WERI-Rb-1 (cell line): ENCODE measurements at regions not wholly inside any gene's neighbourhood (a gene's known extent, or its start where the extent isn't known, plus 50 kb on each side); places are given as distances from the start of the nearest gene placed in this dataset.

Experiments
- DNase-seq: peaks from one replicate; pipeline ENCODE4 v3.0.0-alpha.2; 2020
- H3K27ac ChIP-seq: fragments of 250-450 bp; sonication (Bioruptor Pico); 2 replicates; pipeline ENCODE4 v1.5.1; 2020; ENCODE audit warnings: mild to moderate bottlenecking, moderate library complexity
- H3K27me3 ChIP-seq: fragments of 250-450 bp; sonication (Bioruptor Pico); 2 replicates; pipeline ENCODE4 v1.5.1; 2021; ENCODE audit warnings: mild to moderate bottlenecking, low read depth, moderate library complexity; ENCODE audit not compliant: insufficient read depth, severe bottlenecking
- H3K36me3 ChIP-seq: fragments of 250-450 bp; sonication (Bioruptor Pico); 2 replicates; pipeline ENCODE4 v1.5.1; 2020; ENCODE audit warnings: mild to moderate bottlenecking, moderate library complexity
- H3K4me3 ChIP-seq: 2 replicates; pipeline ENCODE4 v1.5.1; 2011; ENCODE audit warnings: low read depth, mild to moderate bottlenecking, control low read depth, low read length
- H3K9me3 ChIP-seq: fragments of 250-450 bp; sonication (Bioruptor Pico); 2 replicates; pipeline ENCODE4 v1.5.1; 2021; ENCODE audit warnings: mild to moderate bottlenecking, moderate library complexity; ENCODE audit not compliant: severe bottlenecking
- CTCF ChIP-seq: IDR thresholded peaks from 2 replicates; pipeline ENCODE4 v1.5.1; 2011; ENCODE audit warnings: low read depth, mild to moderate bottlenecking, control low read depth, inconsistent platforms, low read length

- H3K27me3 ChIP-seq, result no peaks in the 10 kb centered on the region
- DNase-seq, result no peak
These were observed 492.9 kb upstream of the ANO3 start for GRCh38 chr11:25838918-25839625.

GRCh38 chr11:25844811-25845210, 487.1 kb upstream of the ANO3 start:
- no peak for TF ChIP-seq CTCF
- H3K27me3 ChIP-seq, result no peaks in the 10 kb centered on the region
- no peak overlapping the region for H3K4me3 ChIP-seq
- H3K36me3 ChIP-seq, result no peaks in the 10 kb centered on the region
- no peak for DNase-seq
- no peak overlapping the region for H3K27ac ChIP-seq
- H3K9me3 ChIP-seq, result no peaks in the 10 kb centered on the region

More at GRCh38 chr11:25838918-25839625, 492.9 kb upstream of the ANO3 start:
- Histone ChIP-seq H3K9me3 (no peaks in the 10 kb centered on the region), H3K27ac (no peak overlapping the region), H3K36me3 (no peaks in the 10 kb centered on the region), H3K4me3 (no peak overlapping the region)
- peak; percentile 15; the same call in 1 of the 2 replicates for TF ChIP-seq CTCF

- no peak for DNase-seq
These were observed 476.0 kb upstream of the ANO3 start for GRCh38 chr11:25855916-25856315.

GRCh38 chr11:25859776-25860175, 472.2 kb upstream of the ANO3 start:
- Histone ChIP-seq H3K9me3 (no peaks in the 10 kb centered on the region), H3K36me3 (no peaks in the 10 kb centered on the region), H3K27me3 (peaks cover 4% of the 10 kb centered on the region), H3K27ac (no peak overlapping the region), H3K4me3 (no peak overlapping the region)
- TF ChIP-seq CTCF, result no peak
- no peak for DNase-seq

More at GRCh38 chr11:25855916-25856315, 476.0 kb upstream of the ANO3 start:
- Histone ChIP-seq H3K27me3 (no peaks in the 10 kb centered on the region), H3K4me3 (no peak overlapping the region), H3K36me3 (no peaks in the 10 kb centered on the region), H3K27ac (no peak overlapping the region), H3K9me3 (no peaks in the 10 kb centered on the region)
- TF ChIP-seq CTCF, result no peak

GRCh38 chr11:25860677-25861450, 471.1 kb upstream of the ANO3 start:
- DNase-seq, result no peak

More at GRCh38 chr11:25860677-25861450, 471.1 kb upstream of the ANO3 start:
- TF ChIP-seq CTCF, result no peak
- H3K27me3 ChIP-seq, result peaks cover 4% of the 10 kb centered on the region
- H3K9me3 ChIP-seq, result no peaks in the 10 kb centered on the region
- no peak overlapping the region for H3K4me3 ChIP-seq
- no peaks in the 10 kb centered on the region for H3K36me3 ChIP-seq
- H3K27ac ChIP-seq, result no peak overlapping the region
